Neural cell (in vitro differentiated cells): ENCODE measurements at regions not wholly inside any gene's neighbourhood (a gene's known extent, or its start where the extent isn't known, plus 50 kb on each side); places are given as distances from the start of the nearest gene placed in this dataset.

Source experiments
- small RNA-seq, 3 experiments: library from RNA; depleted of rRNA; stranded (forward); fragments of <200 nt; gene quantifications; one replicate each; pipeline ENCODE3, GENCODE V24; 2012

Small RNA genes lying in the stretch of these regions (small RNA-seq; reads per million reads assigned to genes)
- gene MIR583: 0 reads per million in 3 experiments
- gene RNU6-524P: 0 to 0.08 (median 0) reads per million in 3 experiments
